KBM-7 (cell line): ENCODE measurements at regions not wholly inside any gene's neighbourhood (a gene's known extent, or its start where the extent isn't known, plus 50 kb on each side); places are given as distances from the start of the nearest gene placed in this dataset.

Experiments
- DNase-seq: peaks from one replicate; pipeline ENCODE4 v3.0.0-alpha.2; 2015
- in situ Hi-C: fragments of 300-500 bp; cut with MboI; formaldehyde crosslinking; loops from 2 replicates; pipeline ENCODE4 v1.14.3; 2020; ENCODE audit warnings: low sequenced_read_pairs, low pct_unique_long_range_greater_than_20kb, mixed read lengths

DNA sequence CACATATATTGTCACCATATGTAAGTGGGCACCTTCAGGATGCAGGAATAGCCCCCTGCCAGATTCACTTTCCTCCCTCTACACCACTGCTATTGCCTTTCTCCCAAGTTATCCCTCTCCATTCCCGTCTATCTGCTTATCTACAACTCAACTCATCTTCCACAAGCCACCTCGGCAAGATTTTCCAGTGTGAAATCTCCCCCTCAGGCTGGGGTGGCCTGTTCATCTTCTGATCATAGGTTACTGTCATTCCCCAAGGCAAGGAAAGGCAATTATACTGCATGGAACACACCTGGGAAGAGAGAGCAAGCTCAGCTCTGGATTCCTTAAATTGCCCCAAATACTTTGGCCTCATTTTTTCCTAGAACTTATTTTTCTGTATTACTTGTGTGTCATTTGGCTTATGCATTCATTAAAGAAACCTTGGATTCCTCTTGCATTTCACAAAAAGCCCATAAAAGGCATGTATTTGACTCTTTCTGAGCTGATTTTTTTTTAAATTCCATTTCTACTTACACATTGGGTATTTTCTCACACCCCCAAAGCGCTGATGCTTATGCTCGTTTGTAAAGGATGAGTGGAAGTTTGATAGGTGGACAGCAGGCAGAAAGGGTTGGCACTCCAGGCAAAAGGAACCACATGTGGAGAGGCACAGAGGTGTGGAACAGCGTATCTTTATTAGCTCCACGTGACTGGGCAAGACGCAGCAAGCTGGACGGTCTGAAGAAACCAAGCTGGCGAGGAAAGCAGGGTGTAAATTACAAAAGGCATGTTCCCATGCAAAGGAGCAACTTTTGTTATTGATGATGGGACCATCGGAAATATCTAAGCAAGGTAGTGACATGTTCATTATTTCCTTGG lies 169.7 kb upstream of the RAB4A start:
- in situ Hi-C loops: no loop called here
- DNase-seq: no peak

DNA sequence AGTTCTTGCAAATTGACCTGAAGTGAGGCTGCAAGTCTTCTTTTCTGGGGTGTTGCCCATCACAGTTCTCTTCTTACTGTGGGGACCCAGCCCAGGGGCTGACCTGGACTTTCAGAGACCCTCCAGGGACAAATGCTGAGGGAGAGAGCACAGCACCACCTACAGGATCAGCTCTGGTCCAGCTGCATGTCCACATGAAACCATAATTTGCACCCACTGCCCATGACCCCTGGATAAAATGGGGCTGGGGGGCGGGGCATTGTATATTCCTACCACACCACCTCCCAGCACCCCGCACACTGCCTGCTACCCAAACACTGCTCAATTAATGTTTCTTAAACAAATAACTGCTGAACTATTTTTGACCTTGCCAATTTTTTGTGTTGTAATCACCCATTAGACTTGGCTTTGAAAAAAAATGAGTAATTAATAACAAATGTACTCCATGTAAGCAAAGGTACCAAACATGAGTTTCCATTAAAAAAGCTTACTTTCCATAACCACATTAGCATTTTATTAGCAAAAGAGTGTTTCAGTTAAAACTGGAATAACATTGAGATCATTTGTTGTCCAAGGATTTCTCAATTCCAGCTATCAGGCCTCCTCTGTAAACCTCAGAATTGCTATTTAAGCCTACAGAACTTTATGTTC lies 168.0 kb upstream of the RAB4A start:
- in situ Hi-C loops: no loop called here
- no peak for DNase-seq

DNA sequence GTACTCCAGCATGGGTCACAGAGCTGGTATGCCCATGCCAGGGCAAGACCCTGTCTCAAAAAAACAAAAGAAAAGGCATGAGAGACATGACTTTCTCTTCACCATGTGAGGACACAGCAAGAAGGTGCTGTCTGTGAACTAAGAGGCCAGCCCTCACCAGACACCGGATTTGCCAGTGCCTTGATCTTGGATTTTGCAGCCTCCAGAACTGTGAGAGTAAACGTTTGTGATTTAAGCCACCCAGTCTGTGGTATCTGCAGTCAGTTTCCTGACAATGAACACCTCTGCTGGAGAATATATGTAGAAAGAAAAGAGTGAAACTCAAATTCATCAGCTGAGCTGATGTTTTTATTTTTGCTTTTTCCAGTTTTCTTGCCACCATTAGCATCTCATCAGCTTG lies 166.3 kb upstream of the RAB4A start:
- in situ Hi-C loops: no loop called here
- DNase-seq: no peak

DNA sequence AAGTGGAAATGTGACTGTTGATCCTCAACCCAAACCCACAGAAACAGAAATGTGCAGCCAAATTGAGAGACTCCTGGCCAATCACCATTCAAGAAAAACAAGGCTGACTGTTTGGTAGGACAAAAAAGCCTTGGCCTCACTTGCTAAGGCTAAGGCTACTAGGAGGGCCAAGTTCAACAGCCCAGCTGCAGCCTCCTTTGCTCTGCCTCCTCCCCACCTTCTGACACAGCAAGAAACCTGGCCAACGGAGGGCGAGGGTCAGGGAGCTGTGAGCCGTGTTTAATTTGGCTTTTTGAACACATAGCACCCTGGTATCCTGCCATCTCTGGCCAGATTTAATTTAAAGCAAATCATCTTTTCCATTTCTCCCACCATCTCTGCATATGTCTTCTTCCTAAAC lies 165.8 kb upstream of the RAB4A start:
- no peak for DNase-seq
- in situ Hi-C loops: no loop called here

DNA sequence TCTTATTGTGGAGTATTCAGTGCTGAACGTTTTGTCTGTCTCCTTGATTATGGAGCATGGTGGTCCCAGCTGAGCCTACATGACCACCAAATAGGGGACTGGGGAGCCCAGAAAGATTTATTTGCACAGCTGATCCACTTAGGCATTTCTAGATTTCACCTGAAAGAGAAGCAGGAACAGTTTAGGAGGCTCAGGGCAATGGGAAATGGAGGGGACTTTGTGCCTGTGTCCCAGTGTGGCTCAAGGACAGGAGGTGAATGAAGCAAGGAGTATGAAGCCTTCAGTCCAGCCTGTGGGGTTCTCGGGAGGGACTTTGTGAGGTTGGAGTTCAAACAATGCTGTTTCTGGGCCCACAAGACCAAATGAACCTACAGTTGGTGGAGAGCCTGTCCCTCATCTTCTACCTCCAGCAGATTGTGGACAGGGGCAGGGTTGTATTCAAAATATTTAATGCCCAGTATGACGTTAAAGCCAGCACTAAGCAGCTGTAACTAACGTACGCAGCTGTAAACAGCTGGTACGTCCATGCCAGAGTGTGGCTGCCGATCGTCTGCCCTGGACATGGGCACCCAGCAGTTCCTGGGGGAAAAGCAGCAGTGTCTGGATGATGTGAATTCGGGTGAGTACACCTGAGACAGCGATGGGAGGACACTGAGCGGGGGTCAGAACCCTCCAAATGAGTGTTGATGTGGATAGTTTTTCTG lies 164.9 kb upstream of the RAB4A start:
- in situ Hi-C loops: no loop called here
- DNase-seq: no peak

DNA sequence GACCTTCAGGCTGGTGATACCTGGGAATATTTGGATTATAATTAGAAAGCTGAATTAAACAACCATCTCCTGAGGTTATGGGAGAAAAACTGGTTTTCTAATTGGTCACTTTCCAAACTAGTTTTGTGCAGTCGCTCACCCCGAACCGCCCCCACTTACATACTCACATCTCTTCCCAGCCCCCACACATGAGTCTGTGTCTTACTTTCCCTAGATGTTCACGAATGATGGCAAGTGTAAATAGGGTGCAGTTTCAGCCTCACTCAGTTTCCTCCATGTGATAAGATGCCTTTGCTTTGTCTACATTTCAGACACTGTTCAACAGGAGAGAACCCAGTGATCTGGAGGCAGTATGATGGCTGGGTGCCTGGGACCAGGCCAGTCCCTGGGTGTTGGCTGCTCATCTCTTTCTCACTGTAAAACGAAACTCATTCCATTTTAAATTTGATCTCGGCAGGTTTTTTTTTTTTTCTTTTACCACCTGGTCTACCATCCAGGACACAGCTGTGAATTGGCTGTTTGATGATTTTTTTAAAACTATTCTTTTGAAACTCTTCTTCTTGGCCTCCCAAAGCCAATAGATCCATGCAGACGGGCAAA lies 164.3 kb upstream of the RAB4A start:
- in situ Hi-C loops: no loop called here
- DNase-seq: no peak

DNA sequence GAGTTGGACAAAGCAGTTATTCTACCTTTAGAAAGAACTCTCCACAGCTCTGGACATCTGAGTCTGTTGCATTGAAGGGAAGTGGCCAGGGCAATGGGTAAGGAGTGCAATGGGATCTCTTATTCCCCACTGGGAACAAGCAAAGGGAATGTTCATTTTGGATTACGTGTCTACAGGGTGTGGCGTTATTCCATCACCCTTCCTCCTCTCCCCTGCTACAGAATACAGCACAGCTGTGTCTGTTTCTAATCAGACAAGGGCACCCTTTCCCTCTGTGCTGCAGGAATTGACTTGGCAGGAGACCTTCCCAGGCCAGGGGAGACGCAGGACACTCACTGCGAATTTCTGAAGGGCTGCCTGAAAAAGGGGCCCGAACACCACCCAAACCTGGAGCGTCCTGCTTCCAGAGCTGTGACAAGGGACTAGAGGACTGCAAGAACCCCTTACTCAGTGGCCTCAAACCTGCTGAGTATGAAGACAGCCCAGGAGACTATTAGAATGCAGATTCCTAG lies 163.6 kb upstream of the RAB4A start:
- no peak for DNase-seq

DNA sequence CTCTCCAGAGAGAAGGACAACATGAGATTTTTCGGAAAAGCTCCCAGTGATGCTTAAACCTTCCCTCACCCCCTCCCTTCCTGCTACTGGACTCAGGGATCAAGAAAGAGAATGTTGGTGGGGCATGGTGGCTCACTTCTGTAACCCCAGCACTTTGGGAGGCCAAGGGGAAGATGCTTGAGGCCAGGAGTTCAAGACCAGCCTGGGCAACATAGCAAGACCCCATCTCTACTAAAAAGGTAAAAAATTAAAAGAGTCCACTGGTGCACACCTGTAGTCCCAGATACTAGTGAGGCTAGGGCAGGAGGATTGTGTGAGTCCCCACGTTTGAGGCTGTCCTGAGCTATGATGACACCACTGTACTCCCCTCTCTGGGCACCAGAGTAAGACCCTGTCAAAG lies 162.9 kb upstream of the RAB4A start:
- in situ Hi-C loops: no loop called here
- DNase-seq: no peak

More for the DNA sequence above, 163.6 kb upstream of the RAB4A start:
- in situ Hi-C loops: no loop called here

DNA sequence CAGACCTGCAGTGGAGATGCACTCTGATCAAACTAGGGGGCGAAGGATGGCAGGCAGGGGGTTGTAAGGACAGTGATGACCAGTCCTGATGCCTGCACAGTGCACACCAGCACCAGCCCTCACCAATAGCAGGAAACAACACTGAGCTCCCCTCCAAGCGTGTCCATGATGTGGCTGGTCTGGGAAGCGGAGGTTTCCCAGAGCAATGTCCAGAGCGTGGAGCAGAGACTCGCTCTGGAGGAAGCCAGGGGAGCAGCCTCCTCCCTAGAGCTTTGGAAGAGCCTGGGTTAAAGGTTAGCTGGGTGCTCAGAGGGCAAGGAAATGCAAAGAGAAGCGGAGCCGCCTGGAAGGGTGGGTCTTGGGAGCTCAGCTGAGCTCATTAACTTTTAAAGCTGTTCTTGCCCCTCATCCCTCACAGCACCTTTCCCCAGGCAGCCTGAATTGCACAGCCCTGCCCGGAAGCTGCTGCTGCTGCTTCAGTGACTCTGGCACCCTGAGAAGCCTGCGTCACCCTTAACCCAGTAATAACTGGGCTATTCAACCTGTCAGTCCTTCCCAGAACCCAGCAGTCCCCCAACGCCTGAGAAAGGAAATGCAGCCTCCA lies 162.2 kb upstream of the RAB4A start:
- no peak for DNase-seq
- in situ Hi-C loops: no loop called here

DNA sequence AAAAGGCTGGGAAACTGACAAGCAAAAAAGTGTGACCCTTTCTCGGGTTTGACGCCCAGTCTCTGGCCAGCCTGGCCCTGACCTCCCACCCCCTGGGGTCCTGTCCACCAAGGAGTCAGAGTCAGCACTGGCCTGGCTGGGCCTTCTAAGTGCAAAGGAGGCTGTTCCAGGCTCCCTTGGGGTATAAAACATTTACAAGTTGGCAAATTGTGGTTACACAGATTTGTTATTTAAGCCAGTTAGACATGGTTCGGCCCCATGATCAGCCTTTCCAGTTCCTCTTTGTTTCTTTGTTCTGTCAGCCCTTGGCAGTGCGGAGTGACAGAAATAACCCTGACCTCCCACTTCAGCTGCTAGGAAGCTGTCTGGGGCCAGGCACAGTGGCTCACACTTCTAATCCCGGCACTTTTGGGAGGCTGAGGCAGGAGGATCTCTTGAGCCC lies 161.6 kb upstream of the RAB4A start:
- DNase-seq: peak; percentile 26
- in situ Hi-C loops: no loop called here

DNA sequence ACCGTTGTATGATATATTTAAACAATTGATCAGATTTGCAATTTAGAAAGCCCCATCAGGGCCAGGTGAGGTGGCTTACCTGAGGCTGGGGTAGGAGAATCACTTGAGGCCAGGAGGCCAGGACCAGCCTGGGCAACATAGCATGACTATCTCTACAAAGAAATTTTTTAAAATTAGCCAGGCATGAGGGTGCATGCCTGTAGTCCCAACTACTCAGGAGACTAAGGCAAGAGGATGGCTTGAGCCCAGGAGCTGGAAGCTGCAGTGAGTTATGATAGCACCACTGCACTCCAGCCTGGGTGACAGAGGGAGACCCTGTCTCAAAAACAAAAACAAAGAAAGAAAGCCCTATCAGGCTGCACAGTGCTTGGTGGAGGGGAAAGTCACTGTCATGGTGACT lies 159.9 kb upstream of the RAB4A start:
- DNase-seq: no peak
- in situ Hi-C loops: no loop called here

DNA sequence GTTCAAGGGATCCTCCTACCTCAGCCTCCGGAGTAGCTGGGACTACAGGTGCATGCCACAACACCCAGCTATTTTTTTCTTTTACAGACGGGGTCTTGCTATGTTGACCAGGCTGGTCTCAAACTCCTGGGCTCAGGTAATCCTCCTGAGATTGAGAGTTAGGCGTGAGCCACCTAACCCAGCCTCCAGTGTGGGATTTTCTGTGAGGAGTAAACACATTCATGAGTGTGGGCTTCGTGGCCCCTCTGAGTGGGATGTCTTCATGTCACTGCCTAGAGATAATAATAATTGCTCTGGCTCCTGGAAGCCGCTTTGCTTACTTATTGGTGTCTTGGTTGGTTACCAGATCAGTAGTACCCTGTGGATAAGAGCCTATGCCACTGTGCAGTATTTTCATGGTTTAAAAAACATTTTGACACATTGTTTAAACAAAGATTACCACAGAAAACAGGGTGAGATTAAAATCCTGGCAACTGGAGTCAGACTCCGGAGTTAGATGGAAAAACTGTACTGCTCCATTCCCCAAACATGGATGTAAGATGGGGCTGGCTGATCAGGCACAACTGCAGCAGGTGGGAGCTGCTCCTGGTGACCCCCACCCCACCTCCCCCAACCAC lies 159.1 kb upstream of the RAB4A start:
- in situ Hi-C loops: no loop called here
- no peak for DNase-seq

DNA sequence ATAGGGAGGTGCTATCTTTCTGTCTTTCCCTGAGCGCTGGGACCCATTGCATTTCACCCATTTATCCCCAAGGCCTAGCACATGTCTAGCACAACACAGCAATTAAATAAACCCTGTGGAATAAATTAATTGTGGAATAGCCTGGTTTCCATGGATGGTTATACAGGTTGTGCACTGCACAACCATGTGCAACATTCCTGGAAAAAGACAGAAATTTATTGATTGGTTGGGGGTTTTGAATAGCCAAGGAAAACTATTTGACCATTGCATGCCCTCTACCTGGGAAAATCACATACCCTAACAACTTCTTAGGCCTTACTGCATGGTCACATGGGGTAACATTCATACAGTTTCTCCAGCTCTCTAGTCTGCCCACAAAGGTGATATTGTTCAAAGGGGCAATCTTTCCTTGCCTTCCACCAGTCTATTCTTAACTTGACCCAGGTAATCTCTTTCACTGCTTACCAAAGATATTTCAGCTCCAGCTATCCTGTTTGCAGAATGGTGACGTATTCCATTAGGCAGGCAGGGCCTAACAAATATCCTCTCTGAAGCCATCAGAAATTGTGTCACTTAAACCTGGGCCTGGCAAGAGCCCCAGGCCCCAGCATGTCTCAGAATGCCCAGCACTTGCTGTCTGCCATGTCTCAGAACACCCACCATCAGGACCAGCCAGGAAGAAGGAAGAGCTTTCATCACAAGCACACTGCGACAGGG lies 157.9 kb upstream of the RAB4A start:
- in situ Hi-C loops: no loop called here
- DNase-seq: no peak

DNA sequence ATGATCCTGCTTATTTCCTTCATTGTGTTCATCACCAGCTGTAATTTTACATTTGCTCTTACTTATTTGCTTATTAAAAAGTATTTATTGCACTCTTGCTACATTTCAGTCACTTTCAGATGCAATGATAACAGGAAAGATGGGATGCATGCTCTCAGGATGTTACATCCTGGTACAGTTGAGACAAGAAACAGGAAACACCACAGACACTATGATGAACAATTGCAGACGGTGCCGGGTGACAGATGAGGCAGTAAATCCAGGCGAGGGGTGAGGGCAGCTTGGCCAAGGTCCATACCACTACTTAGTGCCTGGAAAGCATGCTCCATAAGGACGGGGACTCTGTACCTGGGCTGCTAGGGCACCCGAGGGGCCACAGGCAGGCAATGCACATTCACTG lies 156.6 kb upstream of the RAB4A start:
- in situ Hi-C loops: no loop called here
- DNase-seq: no peak

DNA sequence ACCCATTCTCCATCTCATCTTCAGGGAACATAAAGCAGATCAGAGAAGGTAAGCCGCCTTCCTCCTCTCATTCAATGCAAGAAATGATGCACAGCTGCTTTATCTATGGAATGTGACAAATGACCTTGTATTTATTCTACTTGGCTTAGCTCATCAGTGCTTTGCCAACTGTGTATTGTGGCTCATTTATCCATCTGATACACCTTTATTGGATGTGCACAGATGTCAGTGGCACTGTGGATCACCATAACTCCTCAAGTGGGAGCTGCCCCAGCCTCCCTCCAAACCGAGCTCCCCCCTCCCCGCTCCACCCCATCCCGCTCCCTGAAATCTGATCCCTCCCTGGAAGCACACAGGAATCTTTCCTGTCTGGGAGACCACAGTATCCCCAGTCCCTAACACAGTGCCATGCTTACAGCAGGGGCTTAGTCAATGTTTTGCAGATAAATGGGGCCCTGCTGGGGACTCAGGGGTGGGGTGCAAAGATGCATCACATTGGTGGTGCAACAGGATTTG lies 156.0 kb upstream of the RAB4A start:
- no peak for DNase-seq
- in situ Hi-C loops: no loop called here

DNA sequence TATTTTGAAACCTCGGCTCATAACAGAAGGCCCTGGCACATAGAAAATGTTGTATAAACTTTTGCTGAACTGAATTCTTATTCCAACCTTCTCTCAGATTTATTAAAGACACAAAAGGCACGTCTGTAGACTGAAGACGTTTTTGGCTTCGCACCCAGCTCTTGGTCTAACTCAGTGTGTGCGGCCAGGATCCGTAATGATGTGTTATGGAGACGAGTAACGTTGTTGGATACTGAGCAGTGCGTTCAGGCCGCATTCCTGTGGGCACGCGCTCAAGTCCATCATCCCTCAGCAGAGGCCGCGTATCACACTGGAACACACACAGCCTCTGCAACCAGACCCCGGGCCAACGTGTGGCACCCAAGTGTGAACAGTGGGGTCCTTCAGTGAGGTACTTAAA lies 154.8 kb upstream of the RAB4A start:
- DNase-seq: no peak
- in situ Hi-C loops: no loop called here

DNA sequence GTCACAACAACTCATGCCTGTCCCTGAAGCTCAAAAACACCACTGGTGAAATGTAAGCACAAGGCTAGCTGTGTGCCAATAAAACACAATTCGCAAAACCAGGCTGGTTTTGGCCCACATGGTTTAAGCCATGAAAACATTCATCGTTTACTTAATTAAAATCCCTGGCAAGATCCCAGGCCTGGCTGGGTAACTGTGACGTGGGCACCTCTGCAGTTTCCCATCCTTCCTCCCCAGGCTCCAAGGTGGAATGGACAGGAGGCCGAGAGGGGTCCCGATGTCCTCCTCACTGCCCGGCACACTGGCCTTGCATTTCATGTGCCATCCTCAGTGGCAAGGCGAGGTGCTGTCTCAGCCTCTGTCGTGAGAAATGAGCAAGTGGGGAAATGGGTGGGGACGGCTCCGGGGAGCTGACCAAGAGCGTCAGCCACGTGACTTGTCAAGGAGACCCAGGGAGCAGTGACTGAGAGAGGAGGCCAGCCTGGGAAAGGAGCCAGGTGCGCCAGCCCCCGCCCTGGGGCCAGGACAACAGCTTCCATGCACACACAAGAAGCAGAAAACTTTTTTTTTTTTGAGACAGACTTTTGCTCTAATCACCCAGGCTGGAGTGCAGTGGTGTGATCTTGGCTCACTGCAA lies 153.1 kb upstream of the RAB4A start:
- no peak for DNase-seq
- in situ Hi-C loops: no loop called here
